Tongue (tissue), 1 donor: ENCODE measurements at regions not wholly inside any gene's neighbourhood (a gene's known extent, or its start where the extent isn't known, plus 50 kb on each side); places are given as distances from the start of the nearest gene placed in this dataset.
A peak's percentile ranks its signal among the peaks of the same experiment; 100 is the strongest.
"Not testable (repeated sequence)": the region's sequence is repeated elsewhere in the genome, so short reads cannot be mapped to it uniquely, and the experiment has no call there.

Experiments used
- DNase-seq: peaks from one replicate; pipeline ENCODE4 v3.0.0-alpha.2; 2015

DNA sequence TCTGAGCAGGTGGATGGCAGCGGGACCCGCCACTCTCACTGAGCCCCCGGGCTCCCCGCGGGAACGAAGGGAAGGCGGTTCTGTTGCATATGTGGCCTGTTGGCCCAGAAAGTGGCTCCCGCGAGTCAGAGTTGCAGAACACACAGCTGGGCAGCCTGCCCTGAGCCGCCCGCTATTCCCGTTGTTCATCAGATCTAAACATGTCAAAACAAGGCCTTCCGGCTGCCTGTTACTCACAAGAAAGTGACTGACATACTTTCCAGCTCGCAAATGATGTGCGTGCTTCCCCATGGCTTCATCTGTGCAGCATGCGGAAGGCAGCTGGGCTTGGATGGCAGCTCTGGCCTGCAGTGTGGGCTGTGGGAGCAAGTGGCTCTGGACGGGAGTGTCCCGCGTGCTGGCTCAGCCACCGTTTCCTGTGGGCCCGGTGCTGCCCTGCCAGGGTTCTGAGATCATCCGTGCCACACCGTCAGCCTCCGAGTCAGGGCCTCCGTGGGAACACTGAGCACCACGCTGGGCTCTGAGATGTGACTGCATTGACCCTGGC lies 227.3 kb downstream of the ERMARD start:
- peak; percentile 45 for DNase-seq

DNA sequence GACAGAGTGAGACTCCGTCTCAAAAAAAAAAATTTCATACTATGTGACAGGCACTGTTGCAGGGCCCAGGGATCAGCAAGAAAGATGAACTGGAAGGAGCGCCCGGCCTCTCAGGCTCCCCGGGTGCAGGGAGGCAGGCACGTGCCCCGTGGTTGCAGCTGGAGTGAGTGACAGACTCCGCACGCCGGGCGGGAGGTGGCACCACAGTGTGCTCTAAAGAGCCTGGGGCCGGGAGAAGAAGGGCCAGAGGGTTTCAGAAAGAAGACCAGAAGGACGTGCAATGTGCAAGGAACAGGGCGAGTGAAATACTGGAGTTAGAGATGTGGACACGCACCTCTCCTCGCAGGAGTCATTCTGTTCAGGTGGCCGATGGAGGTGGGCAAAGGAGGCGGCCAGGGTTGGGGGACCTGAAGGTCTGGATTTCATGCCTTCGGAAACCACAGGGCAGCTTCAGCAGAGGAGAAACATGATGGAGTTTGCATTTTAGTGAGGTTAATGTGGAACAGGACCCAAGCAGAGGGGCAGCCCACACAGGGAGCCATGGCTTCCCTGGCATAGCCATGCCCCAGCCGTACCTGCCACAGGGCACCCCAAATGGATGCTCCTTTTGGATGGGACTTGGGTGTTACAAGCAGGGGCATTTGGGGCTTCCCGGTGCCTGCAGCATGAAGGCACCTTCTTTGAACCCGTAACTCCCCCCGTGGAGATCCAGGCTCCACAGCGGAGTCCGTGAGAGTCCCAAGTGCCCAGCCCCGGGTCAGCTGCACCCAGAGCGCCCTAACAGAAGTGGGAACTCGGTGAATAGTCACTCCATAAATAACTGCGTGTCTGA lies 226.2 kb downstream of the ERMARD start:
- DNase-seq: no peak

DNA sequence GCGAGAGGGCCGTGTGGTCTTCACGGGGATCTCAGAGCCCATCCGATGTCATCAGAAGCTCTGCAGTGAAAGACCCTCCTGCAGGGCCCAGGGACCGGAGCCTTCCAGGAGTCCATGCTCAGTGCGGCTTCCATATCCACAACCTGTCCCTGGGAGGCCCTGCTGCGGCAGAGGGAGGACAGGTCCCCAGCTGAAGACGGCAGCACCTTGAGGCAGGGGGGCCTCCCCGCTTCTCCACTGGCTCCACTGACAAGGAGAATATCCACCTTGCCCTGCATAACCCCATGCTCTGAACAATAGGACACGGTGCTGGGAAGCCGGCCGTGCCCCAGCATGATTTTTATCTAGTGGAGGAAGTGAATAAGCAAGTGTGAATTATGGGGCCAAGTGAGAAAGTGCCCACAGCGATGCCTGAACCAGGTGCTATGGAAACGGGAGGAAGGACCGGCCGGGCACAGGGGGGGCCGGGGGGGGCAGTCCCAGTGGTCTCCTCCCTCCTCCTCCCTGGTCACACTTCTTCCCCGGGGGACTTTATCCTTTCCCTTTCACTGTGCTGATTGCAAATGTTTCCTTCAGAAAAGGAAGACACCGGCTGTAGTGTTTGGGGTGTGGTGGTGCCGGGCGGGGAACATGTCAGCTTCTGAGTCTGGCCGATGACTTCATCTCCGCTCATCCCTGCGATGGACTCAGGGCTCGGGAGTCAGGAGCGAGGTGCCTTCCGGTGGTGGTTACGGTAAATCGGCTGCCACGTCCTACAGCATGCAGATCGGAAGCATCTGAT lies 225.1 kb downstream of the ERMARD start:
- DNase-seq: no peak

DNA sequence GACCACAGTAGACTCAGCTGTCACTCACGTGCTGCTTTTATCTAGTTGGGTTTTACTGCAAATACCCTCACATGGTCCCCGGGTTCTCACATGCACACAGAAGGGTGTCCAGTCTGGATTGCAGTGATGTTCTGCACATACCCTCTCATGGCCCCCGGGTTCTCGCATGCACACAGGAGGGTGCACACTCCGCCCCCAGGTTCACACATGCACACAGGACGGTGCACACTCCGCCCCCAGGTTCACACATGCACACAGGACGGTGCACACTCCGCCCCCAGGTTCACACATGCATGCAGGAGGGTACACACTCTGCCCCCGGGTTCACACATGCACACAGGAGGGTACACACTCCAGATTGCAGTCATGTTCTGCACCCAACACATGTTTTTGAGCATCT lies 224.3 kb downstream of the ERMARD start:
- DNase-seq: no peak

DNA sequence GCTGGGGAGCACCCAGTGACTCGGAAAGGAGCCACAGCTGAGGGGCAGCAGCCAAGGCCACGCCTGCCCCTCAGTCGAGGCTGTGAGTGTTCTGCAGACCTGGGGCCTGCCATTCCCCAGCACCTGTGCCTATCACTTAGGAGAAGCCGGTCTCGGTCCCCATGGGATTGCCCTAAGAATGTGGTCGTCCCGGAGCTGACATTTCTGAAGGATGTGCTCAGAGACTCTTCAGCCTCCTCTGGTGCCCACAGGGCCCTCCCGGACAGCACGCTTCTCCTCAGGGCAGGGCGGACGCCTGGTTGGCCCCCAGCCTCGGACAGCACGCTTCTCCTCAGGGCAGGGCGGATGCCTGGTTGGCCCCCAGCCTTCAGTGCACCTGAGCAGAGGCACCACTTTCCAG lies 223.9 kb downstream of the ERMARD start:
- peak; percentile 70 for DNase-seq

DNA sequence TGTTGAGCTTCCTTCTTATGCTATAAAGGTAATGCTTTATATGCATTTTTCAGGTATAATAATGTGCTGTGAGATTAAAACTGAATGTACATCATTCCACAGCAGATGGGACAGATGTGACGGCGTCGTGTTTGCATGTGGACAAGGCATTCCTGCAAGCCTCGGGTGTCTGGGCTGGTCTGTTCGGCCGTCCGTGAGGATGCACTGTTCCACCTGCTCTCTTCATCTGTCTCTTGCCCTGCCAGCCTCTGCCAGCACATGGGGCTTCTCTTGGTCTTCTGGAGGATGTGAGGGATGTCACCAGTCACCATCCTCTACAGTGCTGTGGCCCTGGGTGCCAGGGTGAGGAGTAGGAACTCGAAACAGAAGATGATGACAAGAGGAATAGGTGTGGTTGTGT lies 223.2 kb downstream of the ERMARD start:
- DNase-seq: no peak

DNA sequence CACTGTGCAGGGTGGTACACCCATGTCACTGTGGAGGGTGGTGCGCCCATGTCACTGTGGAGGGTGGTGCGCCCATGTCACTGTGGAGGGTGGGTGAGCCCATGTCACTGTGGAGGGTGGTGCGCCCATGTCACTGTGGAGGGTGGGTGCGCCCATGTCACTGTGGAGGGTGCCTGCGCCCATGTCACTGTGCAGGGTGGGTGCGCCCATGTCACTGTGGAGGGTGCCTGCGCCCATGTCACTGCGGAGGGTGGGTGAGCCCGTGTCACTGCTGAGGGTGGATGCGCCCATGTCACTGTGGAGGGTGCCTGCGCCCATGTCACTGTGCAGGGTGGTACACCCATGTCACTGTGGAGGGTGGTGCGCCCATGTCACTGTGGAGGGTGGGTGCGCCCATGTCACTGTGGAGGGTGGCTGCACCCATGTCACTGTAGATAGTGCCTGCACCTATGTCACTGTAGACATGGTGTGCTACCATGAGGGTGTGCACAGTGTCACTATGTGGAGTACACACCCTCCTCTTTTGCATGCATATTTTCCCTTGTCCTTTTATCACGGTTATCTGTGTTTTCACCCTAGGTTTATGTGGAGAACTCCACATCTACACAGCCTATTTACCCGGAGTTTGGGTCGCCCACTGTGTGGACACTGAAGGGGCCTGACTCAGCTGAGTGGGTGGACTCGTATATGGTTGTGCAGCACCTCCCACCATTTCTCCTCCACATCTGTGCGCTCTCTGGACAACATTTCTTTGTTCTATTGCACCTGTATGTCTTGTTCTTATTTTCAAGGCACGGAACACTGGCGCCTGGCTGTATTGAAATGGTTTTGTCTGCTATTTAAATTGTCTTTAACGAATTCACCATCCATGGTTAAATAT lies 222.4 kb downstream of the ERMARD start:
- not testable (repeated sequence) for DNase-seq

DNA sequence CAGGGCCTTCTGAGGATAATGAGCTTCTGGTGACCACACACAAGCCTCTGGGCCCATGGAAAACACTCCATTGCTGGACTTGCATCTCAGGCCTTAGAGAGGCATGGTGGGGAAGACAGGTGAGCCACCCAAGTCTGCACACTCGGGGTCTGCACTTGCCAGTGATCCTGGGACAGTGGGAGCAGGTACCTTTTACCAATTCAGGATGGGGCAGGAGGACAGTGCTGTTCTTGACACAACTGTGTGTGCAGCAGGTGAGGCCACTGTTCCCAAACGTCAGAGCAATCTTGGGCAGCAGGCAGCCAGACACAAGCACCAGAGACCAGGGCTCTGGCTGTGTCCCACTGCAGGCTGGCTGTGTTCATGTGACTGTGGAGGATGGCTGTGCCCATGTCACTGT lies 221.3 kb downstream of the ERMARD start:
- no peak for DNase-seq

DNA sequence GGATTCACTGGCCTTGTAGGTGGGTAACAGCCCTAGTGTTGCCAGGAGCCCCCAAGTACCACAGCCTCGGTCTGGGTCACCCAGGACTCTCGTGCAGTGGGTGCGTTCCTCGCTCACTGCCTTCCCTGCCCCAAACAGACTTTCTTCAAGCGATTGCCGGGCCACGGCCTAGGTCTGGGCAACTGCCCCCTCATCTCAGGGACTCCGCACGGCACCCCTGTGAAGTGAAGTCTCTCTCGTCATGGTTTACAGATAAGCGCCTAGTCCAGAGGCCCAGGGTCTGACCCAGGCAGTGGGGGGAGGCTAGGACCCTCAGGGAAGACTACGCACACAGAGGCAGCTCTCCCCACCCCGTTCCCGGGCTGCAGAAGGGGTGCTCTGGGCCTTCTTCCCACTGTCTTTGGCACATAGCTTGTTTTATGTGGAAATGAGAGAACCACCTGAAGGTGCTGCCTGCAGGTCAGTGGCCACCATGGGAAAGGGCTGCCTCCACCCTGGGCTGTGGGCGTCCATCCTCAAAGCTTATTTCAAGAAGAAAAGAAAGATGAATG lies 220.8 kb downstream of the ERMARD start:
- no peak for DNase-seq

DNA sequence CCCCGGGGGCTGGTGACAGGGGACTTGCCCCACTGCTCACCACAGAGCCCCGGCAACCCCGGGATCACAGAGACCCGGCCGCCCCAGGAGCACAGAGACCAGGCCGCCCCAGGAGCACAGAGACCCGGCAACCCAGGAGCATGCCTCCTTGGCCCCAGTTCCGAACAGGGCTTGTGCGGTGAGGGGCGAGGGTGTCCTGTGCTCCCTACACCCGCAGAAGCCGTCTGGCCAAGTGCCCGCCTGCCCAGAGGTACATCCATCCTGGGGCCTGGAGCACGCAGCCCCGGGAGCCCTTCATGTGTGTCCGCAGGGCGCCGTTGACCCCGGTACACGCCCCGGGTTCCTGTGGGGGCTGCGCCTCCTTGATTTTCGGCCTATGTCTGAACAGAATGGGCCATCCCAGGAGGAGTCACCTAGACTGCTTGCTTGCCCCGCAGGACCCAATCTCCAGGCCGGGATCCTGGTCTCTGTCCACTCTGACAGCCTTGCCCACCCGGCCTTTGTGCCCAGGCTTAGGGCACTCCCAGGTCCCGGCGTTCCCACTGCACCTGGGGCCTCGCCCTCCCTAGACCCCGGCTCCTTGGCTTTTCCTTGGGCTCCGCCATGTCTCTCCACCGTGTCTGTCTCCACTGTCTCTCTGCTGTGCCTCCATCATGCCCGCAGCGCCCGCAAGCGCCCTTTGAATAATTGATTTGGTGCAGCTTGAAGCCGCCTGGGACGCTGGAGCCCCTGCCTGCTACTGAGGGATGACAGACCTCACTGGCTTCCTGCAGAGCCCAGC lies 219.8 kb downstream of the ERMARD start:
- DNase-seq: no peak

DNA sequence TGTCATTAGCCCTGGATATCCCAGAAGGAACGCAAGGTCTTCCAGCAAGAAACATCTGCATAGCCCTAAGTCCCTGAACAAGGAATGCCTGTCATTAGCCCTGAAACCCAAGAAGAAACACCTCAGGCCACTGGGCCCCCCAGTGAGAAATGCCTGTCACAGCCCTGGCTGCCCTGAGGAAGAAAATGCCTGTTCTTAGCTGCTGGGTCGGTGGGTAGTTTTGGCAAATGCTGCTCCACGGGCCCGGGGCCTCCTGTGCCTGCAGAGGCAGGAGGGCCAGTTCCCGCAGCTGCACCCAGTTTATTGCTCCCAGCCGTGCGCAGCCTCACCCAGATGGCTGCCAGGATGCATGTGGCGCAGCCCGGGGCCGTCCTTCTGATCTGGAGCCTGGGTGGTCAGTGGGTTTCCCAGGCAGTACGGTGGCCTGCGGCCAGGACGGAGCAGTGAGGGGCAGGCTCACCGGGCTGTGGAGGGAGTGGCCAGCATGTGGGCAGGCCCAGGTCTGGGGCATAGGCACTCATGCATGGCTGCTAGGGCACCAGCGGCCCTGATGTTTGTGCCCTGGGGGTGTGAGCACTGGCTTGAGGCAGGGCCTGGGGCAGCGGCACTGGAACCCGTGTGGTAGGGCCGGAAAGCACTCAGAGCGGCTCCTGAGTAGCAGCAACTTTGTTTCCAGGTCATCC lies 219.0 kb downstream of the ERMARD start:
- no peak for DNase-seq

DNA sequence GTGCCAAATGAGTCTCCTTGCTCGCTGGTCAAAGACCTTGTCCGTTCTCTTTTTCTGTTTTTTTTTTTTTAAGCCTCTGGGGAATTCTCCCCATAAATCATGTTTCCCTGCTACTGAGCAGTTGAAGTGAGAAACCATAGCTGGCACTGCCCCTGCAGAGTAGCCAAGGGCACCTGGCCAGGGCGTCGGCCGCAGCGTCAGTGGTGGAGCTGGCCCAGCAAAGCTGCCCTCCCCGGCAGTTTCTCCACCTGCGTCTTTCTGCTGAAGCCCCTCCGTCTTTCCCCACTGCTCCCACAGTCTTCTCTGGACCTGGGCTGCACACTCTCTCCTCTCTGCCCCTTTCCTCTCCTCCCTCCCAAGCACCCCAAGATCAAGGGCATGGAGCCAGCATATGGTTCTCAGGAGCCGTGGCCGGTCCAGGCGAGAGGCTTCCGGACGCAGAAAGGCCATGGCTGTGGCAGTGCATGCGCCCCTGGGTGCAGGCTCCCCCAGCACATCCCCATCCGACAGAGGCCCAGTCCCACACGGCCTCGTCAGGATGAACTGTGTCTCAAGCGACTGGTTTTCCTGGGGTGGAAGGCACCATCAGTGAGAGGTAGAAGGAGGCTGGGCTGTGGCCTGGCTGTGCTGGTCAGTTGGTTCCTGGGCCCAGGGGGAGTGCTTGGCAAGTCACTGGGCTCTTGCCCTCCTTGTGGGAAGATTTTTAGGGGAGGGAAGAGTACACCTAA lies 218.1 kb downstream of the ERMARD start:
- DNase-seq: no peak

DNA sequence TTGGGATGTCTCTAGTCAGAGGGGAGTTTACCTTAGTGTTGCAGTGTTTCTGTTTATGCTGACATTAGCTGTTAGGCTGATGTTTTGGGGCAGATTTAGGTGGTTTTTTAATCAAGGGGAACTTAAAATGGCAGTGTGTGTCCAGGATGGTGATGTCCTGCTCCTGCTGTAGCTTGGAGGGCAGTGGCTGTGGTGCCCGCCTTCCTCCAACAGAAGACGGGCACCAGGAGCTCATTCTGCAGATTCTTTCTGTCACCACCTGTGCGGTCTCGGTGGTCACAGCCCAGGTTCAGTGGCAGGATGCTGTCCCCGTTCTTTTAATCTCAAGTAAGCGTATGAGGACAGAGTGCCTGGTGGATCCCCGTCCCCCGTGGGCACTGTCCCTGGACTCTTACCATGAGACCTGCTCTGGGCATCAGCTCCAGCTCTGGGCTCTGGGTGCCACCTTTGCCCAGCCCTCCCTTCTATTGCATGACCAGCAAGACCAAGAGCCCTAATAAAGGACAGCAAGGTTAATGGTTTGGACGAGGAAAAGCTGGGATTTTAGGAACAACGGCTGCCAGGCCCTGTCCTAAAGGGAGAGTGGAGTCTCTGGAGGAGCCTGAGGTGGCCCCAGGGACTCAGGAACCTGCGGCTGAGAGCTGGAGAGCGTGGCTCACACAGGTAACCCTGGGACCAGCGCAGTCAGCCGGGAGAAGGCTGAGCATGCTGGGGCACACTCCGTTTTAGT lies 217.3 kb downstream of the ERMARD start:
- no peak for DNase-seq

DNA sequence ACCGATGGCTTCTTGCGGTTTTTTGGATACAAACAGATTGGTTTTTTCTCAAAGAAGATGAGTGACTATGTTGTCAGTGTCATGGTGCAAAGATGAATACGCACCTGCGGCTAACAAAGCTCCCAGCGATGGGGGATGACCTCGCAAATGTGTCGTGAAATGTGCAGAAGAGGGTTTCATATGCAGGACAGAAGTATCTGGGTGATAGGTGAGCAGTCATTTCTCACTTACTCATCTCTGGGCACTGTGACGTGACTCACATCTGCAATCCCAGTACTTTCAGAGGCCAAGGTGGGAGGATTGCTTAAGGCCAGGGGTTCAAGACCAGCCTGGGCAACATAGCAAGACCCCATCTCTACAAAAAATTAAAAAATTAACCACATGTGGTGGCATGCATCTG lies 216.3 kb downstream of the ERMARD start:
- DNase-seq: no peak

DNA sequence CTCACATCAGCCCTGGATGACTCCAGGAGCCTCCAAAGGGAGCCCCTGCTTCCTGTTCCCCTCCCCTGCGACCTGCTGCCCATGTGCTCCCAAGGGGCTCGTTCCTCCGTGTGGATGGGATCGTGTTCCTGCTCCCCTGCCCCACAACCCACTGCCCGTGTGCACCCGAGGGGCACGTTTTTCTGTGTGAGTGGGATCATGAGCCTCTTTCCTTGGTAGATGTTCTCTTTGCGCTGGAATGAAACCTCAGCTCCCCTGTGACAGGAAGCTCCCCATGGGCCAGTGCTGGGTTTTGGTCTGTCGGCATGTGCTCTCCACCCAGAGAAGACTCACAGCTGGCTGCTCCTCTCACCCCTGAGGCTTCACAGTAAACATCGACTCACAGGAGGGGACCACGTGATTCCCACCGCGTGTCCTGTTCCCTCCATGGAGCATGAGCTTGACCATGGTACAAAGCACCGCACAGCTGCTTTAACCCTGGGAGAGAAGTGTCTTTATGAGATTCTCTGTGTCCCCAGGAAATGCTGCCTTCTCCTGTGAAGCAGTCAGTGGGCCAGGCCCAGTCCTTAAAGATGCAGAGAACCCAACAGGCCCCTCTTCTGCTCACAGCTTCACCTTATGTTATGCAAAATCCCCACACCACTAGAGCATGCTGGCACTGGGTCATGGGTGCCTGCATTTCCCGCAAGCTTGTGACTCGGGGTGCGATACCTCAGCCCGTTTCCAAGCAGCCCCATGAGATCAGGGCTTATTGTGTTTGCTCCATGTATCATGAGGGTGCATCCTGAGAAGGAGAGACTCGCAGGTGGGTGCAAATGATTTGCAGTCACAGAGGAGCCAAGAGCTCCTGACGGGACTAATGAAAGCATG lies 215.1 kb downstream of the ERMARD start:
- no peak for DNase-seq

DNA sequence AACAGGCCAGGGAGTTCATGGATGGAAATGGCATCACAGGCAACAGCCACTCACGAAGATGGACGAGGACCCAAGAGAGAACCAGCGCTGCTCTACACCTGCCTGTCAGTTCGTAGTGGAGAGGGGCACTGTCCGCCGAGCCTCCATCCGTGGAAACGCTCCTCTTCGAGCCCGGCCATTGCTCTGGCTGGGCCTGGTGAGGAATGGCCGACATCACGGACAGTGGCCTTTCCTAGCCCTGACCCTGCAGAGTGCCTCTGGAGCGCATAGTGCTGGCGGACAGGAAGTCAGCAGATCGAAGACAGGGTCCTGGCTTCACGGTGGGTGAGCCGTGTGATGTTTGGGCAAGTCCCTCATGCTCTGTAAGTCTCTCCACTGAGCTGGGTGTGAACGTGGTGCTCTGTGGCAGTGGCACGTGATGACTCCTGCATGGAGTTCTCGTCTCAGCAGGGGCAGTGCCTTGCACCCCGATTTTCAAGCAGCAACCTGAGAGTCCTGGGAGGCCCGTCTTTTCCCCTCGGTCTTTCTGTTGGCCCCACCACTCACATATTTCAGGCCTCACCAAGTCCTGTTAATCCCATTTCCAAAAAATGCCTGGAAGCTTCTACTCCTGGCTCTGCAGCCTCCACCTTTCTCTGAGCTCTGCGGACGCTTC lies 214.4 kb downstream of the ERMARD start:
- DNase-seq: no peak

DNA sequence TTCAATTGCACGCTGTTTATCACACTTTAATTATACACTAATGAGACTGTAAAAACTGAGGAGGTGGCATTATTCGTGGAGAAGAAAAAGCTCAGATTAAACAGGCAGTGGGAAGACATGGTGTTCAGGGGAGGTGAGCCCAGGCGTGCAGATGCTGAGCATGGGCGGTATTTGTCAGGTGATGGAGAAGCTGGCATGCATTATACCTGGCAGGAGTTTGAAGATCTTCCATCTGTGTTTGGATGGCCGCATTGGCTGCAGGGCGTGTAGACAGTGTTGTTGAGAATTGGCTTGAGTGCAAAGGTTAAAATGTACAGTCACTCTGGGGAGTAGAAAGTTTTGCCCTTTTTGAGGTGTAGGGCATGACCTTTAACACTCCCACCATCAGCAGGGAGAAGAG lies 213.8 kb downstream of the ERMARD start:
- no peak for DNase-seq
